Stimulated activated CD8-positive, alpha-beta memory T cell treated with anti-CD3 and anti-CD28 coated beads, Interleukin-12 subunit alpha, Interleukin-12 subunit beta, amount 100 ng/mL, for 24 hours (primary cell): ENCODE measurements at regions not wholly inside any gene's neighbourhood (a gene's known extent, or its start where the extent isn't known, plus 50 kb on each side); places are given as distances from the start of the nearest gene placed in this dataset.
"Not testable (repeated sequence)": the region's sequence is repeated elsewhere in the genome, so short reads cannot be mapped to it uniquely, and the experiment has no call there.

Experiments
- DNase-seq: peaks from one replicate; pipeline ENCODE4 v3.0.0-alpha.2; 2020; ENCODE audit errors: extremely low read depth

- DNase-seq: not testable (repeated sequence)
These were observed 268.4 kb downstream of the ZNF37A start for GRCh38 chr10:38362514-38362913.

- not testable (repeated sequence) for DNase-seq
These were observed 269.9 kb downstream of the ZNF37A start for GRCh38 chr10:38364073-38364472.

DNA sequence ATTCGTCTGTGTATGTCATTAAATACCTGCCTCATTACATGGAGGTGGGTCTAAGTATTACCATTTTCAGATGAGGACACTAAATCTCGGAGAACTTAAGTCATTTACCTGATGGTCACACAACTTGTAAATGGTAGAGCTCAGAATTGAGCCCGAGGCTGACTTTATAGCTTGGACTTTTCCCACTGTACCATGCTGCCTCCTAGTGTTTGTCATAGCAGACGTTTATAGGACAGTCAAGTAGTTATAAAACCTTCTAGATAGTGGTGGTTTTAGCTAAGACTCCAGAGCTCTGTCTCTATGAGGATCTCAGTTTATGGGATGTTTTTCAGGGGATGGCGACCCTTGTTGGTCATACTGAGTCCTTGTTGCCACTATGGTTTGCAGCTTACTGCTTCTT lies 271.8 kb downstream of the ZNF37A start:
- DNase-seq: not testable (repeated sequence)

GRCh38 chr10:38383800-38384199 lies 289.7 kb downstream of the ZNF37A start:
- not testable (repeated sequence) for DNase-seq

DNA sequence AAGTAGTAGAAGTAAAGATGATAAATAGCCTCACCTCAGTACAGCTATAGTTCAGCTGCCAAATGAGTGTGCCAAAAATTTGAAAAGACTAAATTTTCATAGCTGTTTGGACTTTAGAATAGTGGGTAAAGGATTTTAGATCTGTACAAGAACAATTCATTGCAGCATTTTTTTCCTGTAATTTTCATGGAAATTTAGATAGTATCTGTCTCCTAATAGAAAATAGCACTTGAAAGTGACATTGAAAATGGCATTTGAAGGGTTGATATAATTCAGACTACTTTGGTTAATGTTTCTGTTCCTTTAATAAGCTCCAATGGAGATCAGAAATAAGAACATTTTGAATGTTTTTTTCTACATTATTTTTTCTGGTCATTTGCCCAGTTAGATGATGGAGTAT lies 292.7 kb downstream of the ZNF37A start:
- not testable (repeated sequence) for DNase-seq

DNA sequence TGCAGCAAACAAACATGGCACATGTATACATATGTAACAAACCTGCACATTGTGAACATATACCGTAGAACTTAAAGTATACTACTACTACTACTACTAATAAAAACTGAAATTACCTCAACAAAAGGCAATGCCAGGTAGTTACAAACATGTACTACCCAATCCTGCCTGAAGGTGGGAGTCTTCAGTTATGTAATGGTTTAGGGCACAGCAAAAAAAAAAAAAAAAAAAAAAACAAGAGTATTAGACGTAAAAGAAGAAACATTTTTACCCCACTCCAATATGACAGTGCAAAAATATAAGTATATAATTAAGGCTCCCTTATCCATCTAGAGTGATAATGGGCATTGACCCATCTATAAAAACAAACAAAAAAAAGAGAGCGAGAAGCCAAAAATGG lies 296.6 kb downstream of the ZNF37A start:
- DNase-seq: not testable (repeated sequence)

DNA sequence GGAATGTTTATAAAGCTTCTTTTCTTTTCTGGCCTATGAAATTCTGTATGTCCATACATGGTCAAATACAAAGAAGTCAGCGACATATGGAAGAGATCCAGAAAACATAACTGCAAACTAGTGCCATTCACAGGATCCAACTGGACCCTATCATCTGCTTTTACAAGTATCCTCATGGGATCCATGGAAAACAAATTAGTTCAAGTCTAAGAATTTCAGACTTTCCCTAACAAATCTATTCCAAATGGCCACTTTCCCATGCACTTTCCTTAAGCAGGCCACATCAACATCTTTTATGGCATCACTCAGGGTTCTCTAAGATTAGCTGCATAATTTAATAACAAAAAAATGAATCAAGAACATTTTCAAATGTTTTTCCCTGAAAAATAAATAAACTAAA lies 301.3 kb downstream of the ZNF37A start:
- not testable (repeated sequence) for DNase-seq

DNA sequence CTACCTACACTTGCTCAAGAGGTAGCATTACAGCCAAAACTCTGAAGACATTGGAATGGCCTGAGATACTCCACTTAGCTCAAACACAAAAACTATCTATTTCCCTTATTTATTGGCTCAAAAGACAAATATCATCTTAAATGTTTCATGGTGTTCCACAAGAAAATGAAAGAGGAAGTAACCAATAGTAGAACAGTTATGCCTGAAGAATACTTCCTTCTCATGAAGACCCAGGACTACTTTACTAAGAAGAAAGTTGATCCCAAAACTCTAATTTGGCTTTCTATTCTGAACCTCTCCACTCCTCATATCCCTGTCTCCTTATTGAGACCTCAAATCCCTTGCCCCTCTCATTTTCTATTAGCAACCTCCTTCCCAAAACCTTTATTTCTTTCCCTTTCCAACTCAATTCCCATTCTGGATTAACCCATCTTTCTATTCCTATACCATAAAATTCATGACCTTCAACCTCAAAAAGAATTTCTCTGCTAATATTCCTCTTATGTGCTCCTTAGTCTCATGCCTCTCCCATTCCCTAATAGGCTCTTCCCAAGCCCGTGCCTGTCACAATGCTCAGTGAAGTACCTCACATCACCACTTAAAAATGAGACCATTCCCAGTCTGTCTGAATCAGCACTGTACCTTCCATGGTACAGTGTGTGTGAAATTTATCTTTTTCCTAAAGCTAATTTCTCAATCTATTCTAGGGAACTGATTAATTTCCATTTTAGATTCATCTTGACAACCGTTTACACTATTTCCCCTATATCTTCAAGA lies 302.2 kb downstream of the ZNF37A start:
- not testable (repeated sequence) for DNase-seq

- DNase-seq: not testable (repeated sequence)
These were observed 307.4 kb downstream of the ZNF37A start for GRCh38 chr10:38401565-38401964.

GRCh38 chr10:38402442-38403346 lies 308.6 kb downstream of the ZNF37A start:
- DNase-seq: peak; percentile 85

GRCh38 chr10:38403347-38404117 lies 309.4 kb downstream of the ZNF37A start:
- DNase-seq: not testable (repeated sequence)

DNA sequence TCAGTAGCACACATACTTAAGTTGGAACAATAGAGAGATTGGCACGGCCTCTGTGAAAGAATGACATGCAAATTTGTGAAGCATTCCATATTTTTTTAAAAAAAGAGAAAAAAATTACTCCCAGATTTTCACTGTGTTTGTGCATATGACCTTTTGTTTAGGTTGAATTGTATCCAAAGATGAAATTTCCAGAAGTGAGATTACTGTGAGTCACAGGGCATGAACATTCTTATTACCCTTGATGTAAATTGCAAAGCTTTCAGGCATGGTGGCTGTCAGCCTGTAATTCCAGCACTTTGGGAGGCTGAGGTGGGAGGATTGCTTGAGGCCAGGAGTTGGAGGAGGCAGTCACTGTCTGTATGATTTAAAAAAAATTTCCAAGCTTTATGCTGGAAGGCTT lies 329.5 kb downstream of the ZNF37A start:
- not testable (repeated sequence) for DNase-seq

- DNase-seq: not testable (repeated sequence)
These were observed 336.1 kb downstream of the ZNF37A start for GRCh38 chr10:38430242-38430641.

DNA sequence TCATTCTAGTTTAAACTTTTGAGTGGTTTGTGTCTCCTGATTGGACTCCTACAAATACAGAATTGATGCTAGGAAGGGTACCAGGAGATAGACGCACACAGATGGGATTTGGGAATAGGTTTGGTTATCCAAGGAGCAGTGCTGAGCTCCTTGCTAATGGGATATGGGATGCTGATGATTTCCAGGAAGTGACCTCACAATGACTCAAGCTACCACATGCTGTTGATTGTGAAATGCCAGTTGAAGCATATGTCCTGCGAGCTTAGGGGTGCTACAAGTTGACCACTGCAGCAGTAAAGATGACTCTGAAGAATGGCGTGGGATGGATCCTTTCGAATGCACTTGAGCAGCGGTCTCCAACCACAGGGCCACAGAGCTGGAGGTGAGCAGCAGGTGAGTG lies 343.2 kb downstream of the ZNF37A start:
- not testable (repeated sequence) for DNase-seq

DNA sequence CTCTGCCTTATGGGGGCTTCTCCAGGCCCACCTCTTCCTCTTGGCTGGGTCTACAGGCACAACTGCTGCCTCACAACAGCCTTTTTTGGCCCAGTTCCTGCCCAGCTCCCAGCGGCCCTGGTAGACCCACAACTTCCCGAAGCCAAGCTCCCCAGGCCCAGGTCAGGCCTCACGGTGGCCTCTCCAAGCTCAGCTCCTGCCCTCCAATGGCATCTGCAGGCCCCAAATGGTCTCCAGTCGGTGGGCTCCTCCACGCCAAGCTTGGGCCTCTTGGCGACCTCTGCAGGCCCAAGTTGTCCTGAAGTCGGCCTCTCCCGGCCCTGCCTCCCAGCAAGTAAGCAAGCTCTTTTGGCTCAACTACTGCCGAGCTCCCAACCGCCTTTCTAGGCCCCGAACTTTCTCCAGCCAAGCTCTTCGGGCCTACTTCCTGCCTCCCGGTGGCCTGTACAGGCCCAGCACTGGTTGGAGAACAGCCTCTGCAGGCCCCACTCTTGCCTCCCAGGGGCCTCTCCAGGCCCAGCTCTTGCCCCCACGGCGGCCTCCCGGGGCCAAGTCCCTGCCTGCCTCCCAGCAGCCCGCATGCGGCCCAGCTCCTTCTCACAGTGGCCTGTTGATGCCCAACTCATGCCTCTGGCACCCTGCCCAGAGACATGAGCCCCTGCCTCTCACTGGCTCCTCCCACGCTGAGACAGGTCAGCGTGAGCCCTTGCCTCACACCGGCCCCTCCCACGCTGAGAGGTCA lies 354.6 kb downstream of the ZNF37A start:
- DNase-seq: not testable (repeated sequence)

GRCh38 chr10:38449618-38450017 lies 355.5 kb downstream of the ZNF37A start:
- DNase-seq: not testable (repeated sequence)

GRCh38 chr10:38450372-38451057 lies 356.4 kb downstream of the ZNF37A start:
- DNase-seq: not testable (repeated sequence)

DNA sequence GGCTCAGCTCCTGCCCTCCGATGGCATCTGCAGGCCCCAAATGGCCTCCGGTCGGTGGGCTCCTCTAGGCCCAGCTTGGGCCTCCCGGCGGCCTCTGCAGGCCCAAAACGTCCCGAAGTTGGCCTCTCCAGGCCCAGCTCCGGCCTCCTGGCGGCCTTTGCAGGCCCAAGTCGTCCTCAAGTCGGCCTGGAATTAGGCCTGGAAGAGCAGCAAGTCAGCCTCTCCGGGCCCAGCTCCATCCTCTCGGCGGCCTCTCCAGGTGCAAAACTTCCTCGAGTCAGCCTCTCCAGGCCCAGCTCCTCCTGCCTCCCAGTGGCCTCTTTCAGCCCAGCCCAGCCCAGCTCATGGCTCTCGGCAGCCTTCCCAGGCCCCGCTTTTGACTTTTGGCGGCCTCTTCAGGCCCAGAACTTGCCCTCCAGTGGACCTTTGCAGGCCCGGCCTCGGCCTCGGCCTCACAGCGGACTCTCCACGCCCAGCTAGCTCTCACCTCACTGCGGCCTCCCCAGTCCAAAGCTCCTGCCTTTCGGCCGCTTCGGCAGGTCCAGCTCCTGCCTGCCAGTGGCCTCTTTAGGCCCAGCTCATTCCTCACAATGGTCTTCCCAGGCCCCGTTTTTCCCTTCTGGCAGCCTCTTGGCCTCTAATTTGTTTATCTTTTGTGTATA lies 357.3 kb downstream of the ZNF37A start:
- not testable (repeated sequence) for DNase-seq
